Myocyte (in vitro differentiated cells): ENCODE measurements at regions not wholly inside any gene's neighbourhood (a gene's known extent, or its start where the extent isn't known, plus 50 kb on each side); places are given as distances from the start of the nearest gene placed in this dataset.
"Not testable (repeated sequence)": the region's sequence is repeated elsewhere in the genome, so short reads cannot be mapped to it uniquely, and the experiment has no call there.

Experiments
- DNase-seq: peaks from one replicate; pipeline ENCODE4 v3.0.0-alpha.2; 2012; ENCODE audit warnings: low read depth

- DNase-seq, result no peak
Observed at GRCh38 chr12:131591714-131592709, 118.9 kb upstream of the SFSWAP start.

- no peak for DNase-seq
Observed at GRCh38 chr12:131592972-131593371, 117.9 kb upstream of the SFSWAP start.

- no peak for DNase-seq
Observed at GRCh38 chr12:131593406-131593805, 117.5 kb upstream of the SFSWAP start.

DNA sequence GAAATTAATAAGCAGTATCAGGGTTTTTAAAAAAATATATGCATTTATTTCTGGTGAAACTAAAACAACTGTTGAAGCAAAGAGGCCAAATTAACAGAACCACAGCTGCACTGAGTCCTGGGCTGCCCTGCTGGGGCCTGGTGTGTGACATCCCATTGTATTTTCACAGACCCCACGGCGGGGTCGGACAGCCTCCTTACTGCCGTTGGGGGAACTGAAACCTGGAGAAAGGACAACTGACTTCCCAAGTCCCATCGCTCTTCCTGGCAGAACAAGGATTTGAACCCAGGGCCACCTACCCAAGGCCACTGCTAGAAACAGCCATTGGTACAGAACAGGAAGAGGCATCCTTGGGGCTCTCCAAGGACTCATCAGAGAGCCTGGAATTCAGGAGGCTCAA, 114.8 kb upstream of the SFSWAP start:
- DNase-seq, result no peak

GRCh38 chr12:131597333-131597732, 113.6 kb upstream of the SFSWAP start:
- no peak for DNase-seq

DNA sequence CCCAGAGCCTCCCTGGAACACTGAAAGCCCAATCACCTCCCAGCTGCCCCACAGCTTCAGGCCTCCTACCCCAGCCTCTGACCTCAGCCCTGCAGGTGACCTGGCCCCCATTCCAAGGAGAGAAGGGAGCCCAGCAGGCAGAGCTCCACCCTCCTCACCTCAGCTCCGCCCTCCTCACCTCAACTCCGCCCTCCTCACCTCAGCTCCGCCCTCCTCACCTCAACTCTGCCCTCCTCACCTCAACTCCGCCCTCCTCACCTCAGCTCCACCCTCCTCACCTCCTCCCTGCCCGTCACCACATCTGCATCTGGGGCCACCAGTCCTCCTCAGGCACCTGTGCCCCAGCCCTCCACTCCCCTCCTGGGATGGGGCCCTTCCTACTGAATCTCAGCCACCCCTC, 112.2 kb upstream of the SFSWAP start:
- no peak for DNase-seq

- no peak for DNase-seq
Observed at GRCh38 chr12:131599190-131600159, 111.4 kb upstream of the SFSWAP start.

DNA sequence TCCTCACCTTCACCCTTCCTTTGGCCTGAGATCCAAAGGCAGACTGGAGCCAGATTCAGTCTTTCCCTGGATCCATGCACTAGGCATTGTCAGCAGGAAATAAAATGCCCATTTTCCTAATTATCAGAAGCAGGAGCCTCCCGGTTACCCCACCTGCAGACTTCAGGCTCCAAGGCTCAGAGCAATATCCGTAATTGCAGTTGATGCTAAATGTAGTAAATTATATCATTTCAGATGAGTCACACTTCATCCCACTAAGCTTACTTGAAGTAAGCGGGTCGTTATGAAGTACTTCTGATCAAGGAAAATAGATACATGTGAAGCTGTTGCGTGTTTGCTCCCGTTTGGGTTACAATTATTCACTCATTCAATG, 110.7 kb upstream of the SFSWAP start:
- no peak for DNase-seq

GRCh38 chr12:131601499-131601898, 109.4 kb upstream of the SFSWAP start:
- not testable (repeated sequence) for DNase-seq

GRCh38 chr12:131603106-131603938, 107.6 kb upstream of the SFSWAP start:
- DNase-seq, result no peak

DNA sequence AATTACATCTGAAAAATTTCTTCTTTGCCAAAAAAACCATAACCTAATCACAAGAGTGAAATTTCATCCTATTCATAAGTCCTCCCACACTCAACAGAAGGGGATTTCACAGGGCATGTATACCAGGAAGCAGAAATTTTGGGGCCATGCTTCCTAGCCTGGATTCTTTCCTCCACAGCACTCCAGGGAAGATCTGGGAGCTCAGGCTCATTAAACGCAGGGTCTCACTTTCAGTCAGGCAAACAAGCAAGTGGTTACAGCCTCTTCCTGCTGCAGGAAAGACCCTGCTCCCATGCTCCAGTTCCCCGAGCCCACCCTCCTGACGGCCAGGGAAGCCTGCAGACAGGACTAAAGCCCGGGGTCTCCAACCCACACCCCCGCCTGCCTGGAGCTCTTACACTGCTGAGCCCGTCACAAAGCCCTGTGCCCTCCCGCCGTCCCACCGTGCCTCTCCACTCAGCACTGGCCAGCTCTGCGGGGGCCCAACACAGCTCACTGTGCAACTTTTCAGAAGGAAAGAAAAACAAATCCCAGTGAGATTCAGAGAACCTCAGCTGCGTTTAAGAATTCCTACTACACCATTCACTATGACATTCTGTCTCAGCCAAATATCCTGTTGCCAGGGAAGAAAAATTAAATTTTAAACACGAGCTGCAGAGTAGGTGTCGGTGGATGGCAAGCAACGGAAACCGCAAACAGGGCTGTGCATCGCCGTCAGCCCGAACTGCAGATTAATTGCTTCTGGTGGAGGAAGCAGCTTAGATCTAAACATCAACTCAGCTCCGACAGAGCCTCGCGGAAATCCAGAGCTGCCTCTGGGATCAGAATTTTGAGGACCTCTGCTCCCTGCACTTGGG, 106.7 kb upstream of the SFSWAP start:
- DNase-seq, result no peak

DNA sequence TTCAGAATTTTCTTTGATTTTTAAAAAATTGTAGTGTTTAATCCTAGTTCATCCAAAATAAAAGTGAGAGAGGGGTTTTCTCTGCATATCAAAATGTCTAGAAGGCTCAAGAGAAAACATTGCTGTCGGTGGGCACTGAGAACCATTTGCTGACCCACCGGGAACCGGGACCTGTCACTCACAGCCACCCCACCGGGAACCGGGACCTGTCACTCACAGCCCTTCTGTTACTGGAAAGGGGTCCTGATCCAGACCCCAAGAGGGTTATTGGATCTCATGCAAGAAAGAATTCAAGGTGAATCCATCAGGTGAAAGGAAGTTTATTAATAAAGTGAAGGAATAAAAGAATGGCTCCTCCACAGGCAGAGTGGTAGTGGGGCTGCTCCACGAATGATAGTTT, 106.0 kb upstream of the SFSWAP start:
- no peak for DNase-seq

- no peak for DNase-seq
Observed at GRCh38 chr12:131605304-131605829, 105.5 kb upstream of the SFSWAP start.

DNA sequence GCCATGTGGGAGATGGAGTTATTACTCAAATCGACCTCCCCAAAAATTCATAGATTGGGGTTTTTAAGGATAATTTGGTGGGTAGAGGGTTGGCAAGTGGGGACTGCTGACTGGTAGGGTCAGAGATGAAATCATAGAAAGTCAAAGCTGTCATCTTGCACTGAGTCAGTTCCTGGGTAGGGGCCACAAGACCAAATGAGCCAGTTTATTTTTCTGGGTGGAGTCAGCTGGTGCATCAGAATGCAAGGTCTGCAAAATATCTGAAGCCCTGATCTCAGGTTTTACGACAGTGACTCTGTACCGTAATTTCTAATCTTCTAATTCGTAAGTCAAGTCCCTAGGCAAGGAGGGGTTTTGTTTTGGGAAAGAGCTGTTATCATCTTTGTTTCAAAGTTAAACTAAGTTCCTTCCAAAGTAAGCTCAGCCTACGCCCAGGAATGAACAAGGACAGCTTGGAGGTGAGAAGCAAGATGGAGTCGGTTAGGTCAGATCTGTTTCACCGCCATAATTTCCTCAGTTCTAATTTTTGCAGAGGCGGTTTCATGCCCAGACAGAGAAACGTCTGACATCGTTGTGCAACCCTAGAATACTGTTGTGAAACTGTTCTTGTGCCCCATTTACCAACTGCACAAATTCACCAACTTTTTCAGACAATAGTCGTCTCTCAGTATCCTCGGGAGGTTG, 104.5 kb upstream of the SFSWAP start:
- no peak for DNase-seq

GRCh38 chr12:131607658-131608447, 103.0 kb upstream of the SFSWAP start:
- no peak for DNase-seq

DNA sequence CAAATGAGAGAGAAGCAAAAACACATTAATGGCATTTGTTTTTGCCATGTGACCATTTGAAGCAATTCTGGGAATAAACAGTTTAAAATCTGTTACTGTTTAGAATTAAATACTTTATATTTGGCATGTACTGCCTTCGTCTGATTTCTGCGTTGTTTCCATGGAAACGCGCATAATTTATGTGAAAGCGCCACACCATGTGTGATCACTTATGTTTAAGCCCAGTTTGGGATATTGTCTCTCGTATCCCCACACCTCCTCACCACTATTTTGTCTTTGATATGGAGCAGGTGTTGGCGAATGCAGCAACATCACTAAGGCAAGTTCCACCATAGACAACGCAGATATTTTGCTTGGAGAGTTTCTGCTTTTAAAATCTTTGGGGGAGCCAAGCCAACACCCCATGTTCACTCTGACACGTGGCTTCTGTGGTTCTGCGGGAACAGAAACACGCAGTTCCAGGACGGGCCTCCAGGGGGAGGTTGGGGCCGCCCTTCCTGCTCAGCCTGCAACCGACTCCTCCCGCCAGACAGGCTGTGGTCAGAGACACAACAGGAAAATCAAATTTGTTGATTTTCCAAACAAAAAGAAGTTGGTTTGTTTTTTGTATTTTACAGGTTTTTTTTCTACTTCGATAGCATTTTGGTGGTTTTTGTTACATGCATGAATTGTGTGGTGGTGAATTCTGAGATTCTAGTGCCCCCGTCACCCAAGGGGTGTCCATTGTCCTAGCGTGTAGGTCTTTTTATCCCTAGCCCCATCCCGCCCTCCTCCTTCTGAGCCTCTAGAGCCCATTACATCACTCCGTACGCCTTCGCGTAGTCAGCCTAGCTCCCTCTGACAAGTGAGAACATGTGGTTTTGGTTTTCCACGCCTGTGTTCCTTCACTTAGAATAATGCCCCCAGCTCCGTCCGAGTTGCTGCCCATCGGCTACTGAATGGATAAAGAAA, 101.9 kb upstream of the SFSWAP start:
- DNase-seq, result peak; percentile 40

DNA sequence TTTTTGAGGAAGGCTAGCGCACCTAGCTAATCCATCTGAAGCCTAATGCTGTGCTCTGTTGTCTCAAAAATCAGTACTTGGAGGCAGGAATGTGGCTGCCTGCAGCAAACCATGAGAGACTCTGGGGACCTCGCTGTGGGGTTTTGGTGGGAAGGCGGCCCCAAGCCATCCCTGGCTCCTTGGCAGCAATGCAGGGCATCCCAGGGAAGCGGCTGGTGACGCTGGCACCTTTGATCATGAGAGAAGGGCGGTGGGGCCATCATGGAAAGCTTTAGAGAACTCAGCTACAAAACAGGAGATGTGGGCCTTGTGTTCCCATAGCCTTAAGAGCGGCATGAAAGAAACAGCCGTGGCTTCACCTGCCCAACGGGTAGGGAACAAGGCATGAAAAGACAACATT, 101.1 kb upstream of the SFSWAP start:
- DNase-seq, result no peak
